ENCODE measurements at regions not wholly inside any gene's neighbourhood (a gene's known extent, or its start where the extent isn't known, plus 50 kb on each side); places are given as distances from the start of the nearest gene placed in this dataset.

DNA sequence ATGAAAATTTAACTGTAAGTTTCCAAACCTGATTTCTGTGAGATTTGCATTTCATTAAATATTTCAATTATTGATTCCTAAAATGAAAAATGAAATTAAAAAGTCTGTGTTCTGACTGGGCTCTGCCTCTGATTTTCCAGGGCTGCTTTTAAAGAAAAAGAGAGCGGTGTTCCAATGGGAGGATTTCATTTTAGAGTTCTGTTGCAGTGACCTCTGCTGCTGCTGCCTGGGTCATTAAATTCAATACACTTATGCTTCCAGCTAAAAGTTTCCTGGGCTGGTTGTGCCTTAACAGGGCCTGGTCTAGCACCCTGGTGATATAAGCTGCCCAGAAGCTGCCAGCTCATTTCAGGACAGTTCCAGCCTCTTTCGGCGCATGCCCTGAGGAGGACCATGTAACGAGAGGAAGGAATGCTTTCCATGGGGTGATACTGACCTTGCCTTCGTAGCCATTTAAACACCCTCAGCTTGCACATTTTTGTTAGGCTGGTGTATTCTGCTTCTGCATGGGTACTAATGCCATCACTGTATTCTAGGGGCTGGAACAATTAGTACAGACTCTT lies 93.3 kb downstream of the TMEM174 start:
- no peaks in the 10 kb centered on the region for H3K79me2 ChIP-seq (replicated peaks; ENCODE audit: insufficient read depth)
- no peak overlapping the region for H3K4me3 Mint-ChIP-seq
- no peak overlapping the region for H3K4me3 ChIP-seq
- H3K27ac ChIP-seq (ENCODE audit: low read depth) = no peak overlapping the region
- no peak overlapping the region for H3K27ac Mint-ChIP-seq
- H4K20me1 ChIP-seq (replicated peaks; ENCODE audit: insufficient read depth) = 0 out of 2 replicates have a peak, but pooled peaks cover 4% of the 10 kb centered on the region
- ATAC-seq (peak; percentile 62), DNase-seq (ENCODE audit: low spot score) (no peak)
- peaks cover 14% of the 10 kb centered on the region for H3K27me3 Mint-ChIP-seq (ENCODE audit: insufficient read depth, low read depth, poor library complexity)
- no peaks in the 10 kb centered on the region for H3K27me3 ChIP-seq (ENCODE audit: insufficient read depth)
- H3K4me2 ChIP-seq = peak overlapping the region; percentile 63; the same call in 1 of the 2 replicates
- H3K4me1 ChIP-seq (ENCODE audit: insufficient read depth) = peaks cover 20% of the 10 kb centered on the region
- no peaks in the 10 kb centered on the region for H3K36me3 ChIP-seq (ENCODE audit: insufficient read depth)
- no peaks in the 10 kb centered on the region for H3K36me3 Mint-ChIP-seq (ENCODE audit: low read depth)
- no peaks in the 10 kb centered on the region for H3K9me3 Mint-ChIP-seq
- peaks cover 16% of the 10 kb centered on the region for H3K4me1 Mint-ChIP-seq
- peak overlapping the region; percentile 96 for H2AFZ ChIP-seq
- TF ChIP-seq JUNB (IDR thresholded peaks at IDR 0.05; ENCODE audit: unreplicated experiment) = no peak
- TF ChIP-seq CREB1 (CRISPR knock-in tag; IDR thresholded peaks at IDR 0.05; ENCODE audit: low read depth) = no peak
- TF ChIP-seq POLR2AphosphoS5 (IDR thresholded peaks at IDR 0.05; ENCODE audit: low read depth) = no peak
- no peak for TF ChIP-seq ZNF331 (CRISPR knock-in tag; IDR thresholded peaks at IDR 0.05; ENCODE audit: low read depth)
- TF ChIP-seq ZNF114 (CRISPR knock-in tag; IDR thresholded peaks at IDR 0.05) = no peak
- no peak for TF ChIP-seq EZH2phosphoT487 (IDR thresholded peaks at IDR 0.05; ENCODE audit: unreplicated experiment)
- no peak for TF ChIP-seq NANOG (IDR thresholded peaks at IDR 0.05; ENCODE audit: borderline replicate concordance)
- TF ChIP-seq, protein P1, sequence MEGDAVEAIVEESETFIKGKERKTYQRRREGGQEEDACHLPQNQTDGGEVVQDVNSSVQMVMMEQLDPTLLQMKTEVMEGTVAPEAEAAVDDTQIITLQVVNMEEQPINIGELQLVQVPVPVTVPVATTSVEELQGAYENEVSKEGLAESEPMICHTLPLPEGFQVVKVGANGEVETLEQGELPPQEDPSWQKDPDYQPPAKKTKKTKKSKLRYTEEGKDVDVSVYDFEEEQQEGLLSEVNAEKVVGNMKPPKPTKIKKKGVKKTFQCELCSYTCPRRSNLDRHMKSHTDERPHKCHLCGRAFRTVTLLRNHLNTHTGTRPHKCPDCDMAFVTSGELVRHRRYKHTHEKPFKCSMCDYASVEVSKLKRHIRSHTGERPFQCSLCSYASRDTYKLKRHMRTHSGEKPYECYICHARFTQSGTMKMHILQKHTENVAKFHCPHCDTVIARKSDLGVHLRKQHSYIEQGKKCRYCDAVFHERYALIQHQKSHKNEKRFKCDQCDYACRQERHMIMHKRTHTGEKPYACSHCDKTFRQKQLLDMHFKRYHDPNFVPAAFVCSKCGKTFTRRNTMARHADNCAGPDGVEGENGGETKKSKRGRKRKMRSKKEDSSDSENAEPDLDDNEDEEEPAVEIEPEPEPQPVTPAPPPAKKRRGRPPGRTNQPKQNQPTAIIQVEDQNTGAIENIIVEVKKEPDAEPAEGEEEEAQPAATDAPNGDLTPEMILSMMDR (conservative IDR thresholded peaks at IDR 0.05; ENCODE audit: low read depth in 2 of 2) = no peak
- no peak for TF ChIP-seq REST (IDR thresholded peaks at IDR 0.05; ENCODE audit: unreplicated experiment)
- TF ChIP-seq, protein P2, sequence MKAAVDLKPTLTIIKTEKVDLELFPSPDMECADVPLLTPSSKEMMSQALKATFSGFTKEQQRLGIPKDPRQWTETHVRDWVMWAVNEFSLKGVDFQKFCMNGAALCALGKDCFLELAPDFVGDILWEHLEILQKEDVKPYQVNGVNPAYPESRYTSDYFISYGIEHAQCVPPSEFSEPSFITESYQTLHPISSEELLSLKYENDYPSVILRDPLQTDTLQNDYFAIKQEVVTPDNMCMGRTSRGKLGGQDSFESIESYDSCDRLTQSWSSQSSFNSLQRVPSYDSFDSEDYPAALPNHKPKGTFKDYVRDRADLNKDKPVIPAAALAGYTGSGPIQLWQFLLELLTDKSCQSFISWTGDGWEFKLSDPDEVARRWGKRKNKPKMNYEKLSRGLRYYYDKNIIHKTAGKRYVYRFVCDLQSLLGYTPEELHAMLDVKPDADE (IDR thresholded peaks at IDR 0.05) = no peak
- TF ChIP-seq, protein P3, sequence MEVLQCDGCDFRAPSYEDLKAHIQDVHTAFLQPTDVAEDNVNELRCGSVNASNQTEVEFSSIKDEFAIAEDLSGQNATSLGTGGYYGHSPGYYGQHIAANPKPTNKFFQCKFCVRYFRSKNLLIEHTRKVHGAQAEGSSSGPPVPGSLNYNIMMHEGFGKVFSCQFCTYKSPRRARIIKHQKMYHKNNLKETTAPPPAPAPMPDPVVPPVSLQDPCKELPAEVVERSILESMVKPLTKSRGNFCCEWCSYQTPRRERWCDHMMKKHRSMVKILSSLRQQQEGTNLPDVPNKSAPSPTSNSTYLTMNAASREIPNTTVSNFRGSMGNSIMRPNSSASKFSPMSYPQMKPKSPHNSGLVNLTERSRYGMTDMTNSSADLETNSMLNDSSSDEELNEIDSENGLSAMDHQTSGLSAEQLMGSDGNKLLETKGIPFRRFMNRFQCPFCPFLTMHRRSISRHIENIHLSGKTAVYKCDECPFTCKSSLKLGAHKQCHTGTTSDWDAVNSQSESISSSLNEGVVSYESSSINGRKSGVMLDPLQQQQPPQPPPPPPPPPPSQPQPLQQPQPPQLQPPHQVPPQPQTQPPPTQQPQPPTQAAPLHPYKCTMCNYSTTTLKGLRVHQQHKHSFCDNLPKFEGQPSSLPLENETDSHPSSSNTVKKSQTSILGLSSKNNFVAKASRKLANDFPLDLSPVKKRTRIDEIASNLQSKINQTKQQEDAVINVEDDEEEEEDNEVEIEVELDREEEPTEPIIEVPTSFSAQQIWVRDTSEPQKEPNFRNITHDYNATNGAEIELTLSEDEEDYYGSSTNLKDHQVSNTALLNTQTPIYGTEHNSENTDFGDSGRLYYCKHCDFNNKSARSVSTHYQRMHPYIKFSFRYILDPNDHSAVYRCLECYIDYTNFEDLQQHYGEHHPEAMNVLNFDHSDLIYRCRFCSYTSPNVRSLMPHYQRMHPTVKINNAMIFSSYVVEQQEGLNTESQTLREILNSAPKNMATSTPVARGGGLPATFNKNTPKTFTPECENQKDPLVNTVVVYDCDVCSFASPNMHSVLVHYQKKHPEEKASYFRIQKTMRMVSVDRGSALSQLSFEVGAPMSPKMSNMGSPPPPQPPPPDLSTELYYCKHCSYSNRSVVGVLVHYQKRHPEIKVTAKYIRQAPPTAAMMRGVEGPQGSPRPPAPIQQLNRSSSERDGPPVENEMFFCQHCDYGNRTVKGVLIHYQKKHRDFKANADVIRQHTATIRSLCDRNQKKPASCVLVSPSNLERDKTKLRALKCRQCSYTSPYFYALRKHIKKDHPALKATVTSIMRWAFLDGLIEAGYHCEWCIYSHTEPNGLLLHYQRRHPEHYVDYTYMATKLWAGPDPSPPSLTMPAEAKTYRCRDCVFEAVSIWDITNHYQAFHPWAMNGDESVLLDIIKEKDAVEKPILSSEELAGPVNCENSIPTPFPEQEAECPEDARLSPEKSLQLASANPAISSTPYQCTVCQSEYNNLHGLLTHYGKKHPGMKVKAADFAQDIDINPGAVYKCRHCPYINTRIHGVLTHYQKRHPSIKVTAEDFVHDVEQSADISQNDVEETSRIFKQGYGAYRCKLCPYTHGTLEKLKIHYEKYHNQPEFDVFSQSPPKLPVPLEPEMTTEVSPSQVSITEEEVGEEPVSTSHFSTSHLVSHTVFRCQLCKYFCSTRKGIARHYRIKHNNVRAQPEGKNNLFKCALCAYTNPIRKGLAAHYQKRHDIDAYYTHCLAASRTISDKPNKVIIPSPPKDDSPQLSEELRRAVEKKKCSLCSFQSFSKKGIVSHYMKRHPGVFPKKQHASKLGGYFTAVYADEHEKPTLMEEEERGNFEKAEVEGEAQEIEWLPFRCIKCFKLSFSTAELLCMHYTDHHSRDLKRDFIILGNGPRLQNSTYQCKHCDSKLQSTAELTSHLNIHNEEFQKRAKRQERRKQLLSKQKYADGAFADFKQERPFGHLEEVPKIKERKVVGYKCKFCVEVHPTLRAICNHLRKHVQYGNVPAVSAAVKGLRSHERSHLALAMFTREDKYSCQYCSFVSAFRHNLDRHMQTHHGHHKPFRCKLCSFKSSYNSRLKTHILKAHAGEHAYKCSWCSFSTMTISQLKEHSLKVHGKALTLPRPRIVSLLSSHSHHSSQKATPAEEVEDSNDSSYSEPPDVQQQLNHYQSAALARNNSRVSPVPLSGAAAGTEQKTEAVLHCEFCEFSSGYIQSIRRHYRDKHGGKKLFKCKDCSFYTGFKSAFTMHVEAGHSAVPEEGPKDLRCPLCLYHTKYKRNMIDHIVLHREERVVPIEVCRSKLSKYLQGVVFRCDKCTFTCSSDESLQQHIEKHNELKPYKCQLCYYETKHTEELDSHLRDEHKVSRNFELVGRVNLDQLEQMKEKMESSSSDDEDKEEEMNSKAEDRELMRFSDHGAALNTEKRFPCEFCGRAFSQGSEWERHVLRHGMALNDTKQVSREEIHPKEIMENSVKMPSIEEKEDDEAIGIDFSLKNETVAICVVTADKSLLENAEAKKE (CRISPR knock-in tag; IDR thresholded peaks at IDR 0.05) = no peak
- no peak for TF ChIP-seq STAT1 (IDR thresholded peaks at IDR 0.05; ENCODE audit: unreplicated experiment)
- no peak for TF ChIP-seq EZH2 (IDR thresholded peaks at IDR 0.05; ENCODE audit: low read depth, unreplicated experiment)
- H3F3A ChIP-seq (replicated peaks; ENCODE audit: low read depth) = no peaks in the 10 kb centered on the region
- H3K9me2 ChIP-seq (ENCODE audit: insufficient read depth) = peaks cover 6% of the 10 kb centered on the region; the same call in 1 of the 2 replicates
